Fibroblast of lung (primary cell): ENCODE measurements at regions not wholly inside any gene's neighbourhood (a gene's known extent, or its start where the extent isn't known, plus 50 kb on each side); places are given as distances from the start of the nearest gene placed in this dataset.

Experiments used
- DNase-seq, 2 donors: peaks; one replicate each; pipeline versions ENCODE4 v3.0.0 to v3.0.0-alpha.2; 2010; ENCODE audit warnings: low read depth in 2 of 2
- H2AFZ ChIP-seq: 2 replicates; pipeline ENCODE4 v1.5.1; 2012; ENCODE audit warnings: low read length, control low read depth, inconsistent platforms
- H3K27ac ChIP-seq: 2 replicates; pipeline ENCODE4 v1.5.1; 2011; ENCODE audit warnings: low read length, control low read depth; ENCODE audit not compliant: insufficient read depth
- H3K27me3 ChIP-seq: 2 replicates; pipeline ENCODE4 v1.5.1; 2011; ENCODE audit warnings: mild to moderate bottlenecking, low read length; ENCODE audit not compliant: control insufficient read depth, insufficient read depth
- H3K36me3 ChIP-seq: 2 replicates; pipeline ENCODE4 v1.5.1; 2011; ENCODE audit warnings: low read length; ENCODE audit not compliant: control insufficient read depth, insufficient read depth
- H3K4me1 ChIP-seq: 2 replicates; pipeline ENCODE4 v1.5.1; 2011; ENCODE audit warnings: low read length; ENCODE audit not compliant: control insufficient read depth, insufficient read depth; ENCODE audit errors: extremely low read depth
- H3K4me2 ChIP-seq: 2 replicates; pipeline ENCODE4 v1.5.1; 2011; ENCODE audit warnings: low read length, control low read depth; ENCODE audit not compliant: insufficient read depth; ENCODE audit errors: extremely low read depth
- H3K4me3 ChIP-seq, 4 experiments: fragments of 200-600 bp in 1 of 4; sonication (generic) in 1 of 4; replicated peaks in 1 of 4; 2 replicates each; pipeline ENCODE4 v1.5.1; 2011 to 2016; ENCODE audit warnings: low read length in 4 of 4, low read depth in 3 of 4, mild to moderate bottlenecking in 3 of 4, control low read depth in 2 of 4, inconsistent platforms in 1 of 4, mixed read lengths in 1 of 4; ENCODE audit not compliant: insufficient read depth in 1 of 4; ENCODE audit errors: control extremely low read depth in 1 of 4
- H3K79me2 ChIP-seq: 2 replicates; pipeline ENCODE4 v1.5.1; 2012; ENCODE audit warnings: mild to moderate bottlenecking, low read length, inconsistent platforms; ENCODE audit not compliant: control insufficient read depth, insufficient read depth
- H3K9ac ChIP-seq: 2 replicates; pipeline ENCODE4 v1.5.1; 2011; ENCODE audit warnings: mild to moderate bottlenecking, low read length, control low read depth; ENCODE audit not compliant: insufficient read depth
- H3K9me3 ChIP-seq: 2 replicates; pipeline ENCODE4 v1.5.1; 2012; ENCODE audit warnings: low read depth, low read length; ENCODE audit not compliant: control insufficient read depth, insufficient read depth
- H4K20me1 ChIP-seq: 2 replicates; pipeline ENCODE4 v1.5.1; 2011; ENCODE audit warnings: low read length; ENCODE audit not compliant: control insufficient read depth, insufficient read depth; ENCODE audit errors: extremely low read depth
- EZH2 ChIP-seq: IDR thresholded peaks from 2 replicates; pipeline ENCODE4 v1.5.1; 2012; ENCODE audit warnings: low read length, control low read depth, mild to moderate bottlenecking; ENCODE audit errors: missing control alignments
- TF ChIP-seq, protein P1 (sequence below), 2 donors: IDR thresholded peaks in 1 of 2; conservative IDR thresholded peaks in 1 of 2; 1 replicate in 1 of 2; 2 replicates in 1 of 2; pipeline ENCODE4 v1.5.1; 2011 to 2012; ENCODE audit warnings: low read length in 2 of 2, control low read depth in 1 of 2, inconsistent platforms in 1 of 2, low read depth in 1 of 2, mild to moderate bottlenecking in 1 of 2

GRCh38 chr22:48459259-48459658, 1368.4 kb downstream of the BRD1 start:
- no peaks in the 10 kb centered on the region for H3K36me3 ChIP-seq
- DNase-seq: no peak

DNA sequence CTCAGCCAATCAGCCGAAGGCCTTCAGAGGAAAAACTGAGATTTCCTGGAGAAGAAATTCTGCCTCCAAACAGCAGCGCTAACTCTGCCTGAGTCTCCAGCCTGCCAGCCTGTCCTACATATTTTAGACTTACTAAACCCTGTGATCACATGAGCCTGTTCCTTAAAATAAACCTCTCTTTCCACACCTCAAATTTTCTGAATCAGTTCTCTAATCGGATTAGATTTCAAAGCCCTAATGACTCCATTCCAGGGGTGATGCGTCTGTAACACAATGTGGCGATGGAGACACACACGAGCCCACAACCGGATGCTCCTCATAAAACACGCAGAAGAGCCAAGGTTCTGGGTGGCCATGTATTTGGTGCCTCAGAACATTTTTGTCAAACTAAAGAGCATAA, 1371.2 kb downstream of the BRD1 start:
- H3K9ac ChIP-seq: no peak overlapping the region
- no peaks in the 10 kb centered on the region for H3K4me1 ChIP-seq
- no peaks in the 10 kb centered on the region for H4K20me1 ChIP-seq
- DNase-seq: no peak
- H2AFZ ChIP-seq: no peak overlapping the region
- no peak overlapping the region for H3K4me2 ChIP-seq
- no peaks in the 10 kb centered on the region for H3K27me3 ChIP-seq
- no peak overlapping the region for H3K4me3 ChIP-seq
- TF ChIP-seq, protein P1, sequence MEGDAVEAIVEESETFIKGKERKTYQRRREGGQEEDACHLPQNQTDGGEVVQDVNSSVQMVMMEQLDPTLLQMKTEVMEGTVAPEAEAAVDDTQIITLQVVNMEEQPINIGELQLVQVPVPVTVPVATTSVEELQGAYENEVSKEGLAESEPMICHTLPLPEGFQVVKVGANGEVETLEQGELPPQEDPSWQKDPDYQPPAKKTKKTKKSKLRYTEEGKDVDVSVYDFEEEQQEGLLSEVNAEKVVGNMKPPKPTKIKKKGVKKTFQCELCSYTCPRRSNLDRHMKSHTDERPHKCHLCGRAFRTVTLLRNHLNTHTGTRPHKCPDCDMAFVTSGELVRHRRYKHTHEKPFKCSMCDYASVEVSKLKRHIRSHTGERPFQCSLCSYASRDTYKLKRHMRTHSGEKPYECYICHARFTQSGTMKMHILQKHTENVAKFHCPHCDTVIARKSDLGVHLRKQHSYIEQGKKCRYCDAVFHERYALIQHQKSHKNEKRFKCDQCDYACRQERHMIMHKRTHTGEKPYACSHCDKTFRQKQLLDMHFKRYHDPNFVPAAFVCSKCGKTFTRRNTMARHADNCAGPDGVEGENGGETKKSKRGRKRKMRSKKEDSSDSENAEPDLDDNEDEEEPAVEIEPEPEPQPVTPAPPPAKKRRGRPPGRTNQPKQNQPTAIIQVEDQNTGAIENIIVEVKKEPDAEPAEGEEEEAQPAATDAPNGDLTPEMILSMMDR (conservative IDR thresholded peaks at IDR 0.05 in 1 of 2, IDR thresholded peaks at IDR 0.05 in 1 of 2; ENCODE audit: low read depth in 1 of 2, low read length in 2 of 2): no peak
- no peak for TF ChIP-seq EZH2
- no peaks in the 10 kb centered on the region for H3K9me3 ChIP-seq
- no peaks in the 10 kb centered on the region for H3K79me2 ChIP-seq
- no peak overlapping the region for H3K27ac ChIP-seq
- no peaks in the 10 kb centered on the region for H3K36me3 ChIP-seq

More at GRCh38 chr22:48459259-48459658, 1368.4 kb downstream of the BRD1 start:
- TF ChIP-seq, protein P1 (conservative IDR thresholded peaks at IDR 0.05 in 1 of 2, IDR thresholded peaks at IDR 0.05 in 1 of 2; ENCODE audit: low read depth in 1 of 2, low read length in 2 of 2): no peak
- TF ChIP-seq EZH2: no peak
- Histone ChIP-seq H3K9me3 (no peaks in the 10 kb centered on the region), H3K9ac (no peak overlapping the region), H3K79me2 (no peaks in the 10 kb centered on the region), H3K27ac (no peak overlapping the region), H3K27me3 (no peaks in the 10 kb centered on the region), H3K4me3 (no peak overlapping the region), H3K4me1 (no peaks in the 10 kb centered on the region), H3K4me2 (no peak overlapping the region), H4K20me1 (no peaks in the 10 kb centered on the region), H2AFZ (no peak overlapping the region)

- no peak for DNase-seq
- H2AFZ ChIP-seq: no peak overlapping the region
- TF ChIP-seq, protein P1 (conservative IDR thresholded peaks at IDR 0.05 in 1 of 2, IDR thresholded peaks at IDR 0.05 in 1 of 2; ENCODE audit: low read depth in 1 of 2, low read length in 2 of 2): no peak
- no peak for TF ChIP-seq EZH2
- no peaks in the 10 kb centered on the region for H4K20me1 ChIP-seq
- H3K79me2 ChIP-seq: no peaks in the 10 kb centered on the region
- no peaks in the 10 kb centered on the region for H3K36me3 ChIP-seq
- H3K4me3 ChIP-seq: no peak overlapping the region
- no peak overlapping the region for H3K4me2 ChIP-seq
- H3K9ac ChIP-seq: no peak overlapping the region
- no peaks in the 10 kb centered on the region for H3K4me1 ChIP-seq
- H3K27ac ChIP-seq: no peak overlapping the region
- no peaks in the 10 kb centered on the region for H3K27me3 ChIP-seq
- H3K9me3 ChIP-seq: no peaks in the 10 kb centered on the region
Measured at GRCh38 chr22:48453751-48454485, 1373.8 kb downstream of the BRD1 start.
